WERI-Rb-1 (cell line): ENCODE measurements at regions not wholly inside any gene's neighbourhood (a gene's known extent, or its start where the extent isn't known, plus 50 kb on each side); places are given as distances from the start of the nearest gene placed in this dataset.

Experiments used
- DNase-seq: peaks from one replicate; pipeline ENCODE4 v3.0.0-alpha.2; 2020
- H3K27ac ChIP-seq: fragments of 250-450 bp; sonication (Bioruptor Pico); 2 replicates; pipeline ENCODE4 v1.5.1; 2020; ENCODE audit warnings: mild to moderate bottlenecking, moderate library complexity
- H3K27me3 ChIP-seq: fragments of 250-450 bp; sonication (Bioruptor Pico); 2 replicates; pipeline ENCODE4 v1.5.1; 2021; ENCODE audit warnings: mild to moderate bottlenecking, low read depth, moderate library complexity; ENCODE audit not compliant: insufficient read depth, severe bottlenecking
- H3K36me3 ChIP-seq: fragments of 250-450 bp; sonication (Bioruptor Pico); 2 replicates; pipeline ENCODE4 v1.5.1; 2020; ENCODE audit warnings: mild to moderate bottlenecking, moderate library complexity
- H3K4me3 ChIP-seq: 2 replicates; pipeline ENCODE4 v1.5.1; 2011; ENCODE audit warnings: low read depth, mild to moderate bottlenecking, control low read depth, low read length
- H3K9me3 ChIP-seq: fragments of 250-450 bp; sonication (Bioruptor Pico); 2 replicates; pipeline ENCODE4 v1.5.1; 2021; ENCODE audit warnings: mild to moderate bottlenecking, moderate library complexity; ENCODE audit not compliant: severe bottlenecking
- CTCF ChIP-seq: IDR thresholded peaks from 2 replicates; pipeline ENCODE4 v1.5.1; 2011; ENCODE audit warnings: low read depth, mild to moderate bottlenecking, control low read depth, inconsistent platforms, low read length

DNA sequence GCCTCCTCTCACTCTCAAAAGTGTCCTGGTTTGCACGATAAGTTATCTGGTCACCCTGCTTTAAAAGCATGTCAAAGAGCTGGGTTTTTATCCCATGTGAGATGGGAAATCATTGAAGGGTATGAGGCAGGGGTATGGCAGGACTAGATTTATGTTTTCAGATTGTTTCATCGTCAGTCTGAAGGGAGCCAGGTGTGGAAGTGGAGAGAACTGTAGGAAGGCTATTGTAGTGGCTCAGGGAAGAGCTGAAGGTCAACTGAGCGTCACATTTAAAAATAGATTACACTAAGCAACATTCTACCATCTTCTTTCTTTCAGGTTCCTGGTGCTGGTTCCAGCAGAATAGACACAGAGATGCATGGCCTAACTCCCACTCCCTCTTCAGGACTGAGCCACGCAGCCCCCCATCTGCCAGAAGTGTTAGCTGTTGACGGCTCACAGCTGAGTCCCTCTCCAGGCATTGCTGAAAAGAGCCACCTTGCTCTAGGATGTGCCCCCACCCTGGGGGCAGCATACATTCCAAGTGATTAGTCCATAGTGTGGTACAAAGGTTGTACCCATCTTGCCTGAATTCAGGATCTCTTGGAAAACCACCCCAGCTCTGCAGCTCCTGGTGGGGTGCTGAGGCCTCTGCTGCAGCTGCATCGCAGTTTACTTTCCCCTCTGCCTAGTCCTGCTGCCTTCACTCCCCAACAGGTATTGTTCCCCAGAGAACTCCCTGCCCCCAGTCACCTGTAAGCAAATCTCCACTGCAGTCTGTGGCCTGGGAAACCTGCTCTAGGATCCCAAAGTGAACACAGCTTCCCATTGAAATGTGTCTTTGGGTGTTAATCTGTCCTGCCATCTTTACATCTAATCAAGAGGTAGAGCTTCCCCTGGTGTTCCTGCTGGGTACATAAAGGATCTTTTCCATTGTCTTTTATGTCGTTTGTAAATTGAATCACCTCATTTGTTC lies 79.5 kb upstream of the KLF7 start:
- no peaks in the 10 kb centered on the region for H3K9me3 ChIP-seq
- no peak overlapping the region for H3K4me3 ChIP-seq
- H3K27ac ChIP-seq, result no peak overlapping the region
- TF ChIP-seq CTCF, result no peak
- H3K36me3 ChIP-seq, result no peaks in the 10 kb centered on the region
- DNase-seq, result no peak
- H3K27me3 ChIP-seq, result no peaks in the 10 kb centered on the region

- no peaks in the 10 kb centered on the region for H3K27me3 ChIP-seq
- TF ChIP-seq CTCF, result no peak
- no peaks in the 10 kb centered on the region for H3K36me3 ChIP-seq
- H3K4me3 ChIP-seq, result no peak overlapping the region
- H3K9me3 ChIP-seq, result no peaks in the 10 kb centered on the region
- no peak for DNase-seq
- H3K27ac ChIP-seq, result no peak overlapping the region
Measured at GRCh38 chr2:207248702-207249377, 83.1 kb upstream of the KLF7 start.

GRCh38 chr2:207251022-207251421 lies 85.3 kb upstream of the KLF7 start:
- DNase-seq, result no peak
- no peak overlapping the region for H3K27ac ChIP-seq
- H3K4me3 ChIP-seq, result no peak overlapping the region
- H3K27me3 ChIP-seq, result no peaks in the 10 kb centered on the region
- H3K9me3 ChIP-seq, result no peaks in the 10 kb centered on the region
- TF ChIP-seq CTCF, result no peak
- no peaks in the 10 kb centered on the region for H3K36me3 ChIP-seq

DNA sequence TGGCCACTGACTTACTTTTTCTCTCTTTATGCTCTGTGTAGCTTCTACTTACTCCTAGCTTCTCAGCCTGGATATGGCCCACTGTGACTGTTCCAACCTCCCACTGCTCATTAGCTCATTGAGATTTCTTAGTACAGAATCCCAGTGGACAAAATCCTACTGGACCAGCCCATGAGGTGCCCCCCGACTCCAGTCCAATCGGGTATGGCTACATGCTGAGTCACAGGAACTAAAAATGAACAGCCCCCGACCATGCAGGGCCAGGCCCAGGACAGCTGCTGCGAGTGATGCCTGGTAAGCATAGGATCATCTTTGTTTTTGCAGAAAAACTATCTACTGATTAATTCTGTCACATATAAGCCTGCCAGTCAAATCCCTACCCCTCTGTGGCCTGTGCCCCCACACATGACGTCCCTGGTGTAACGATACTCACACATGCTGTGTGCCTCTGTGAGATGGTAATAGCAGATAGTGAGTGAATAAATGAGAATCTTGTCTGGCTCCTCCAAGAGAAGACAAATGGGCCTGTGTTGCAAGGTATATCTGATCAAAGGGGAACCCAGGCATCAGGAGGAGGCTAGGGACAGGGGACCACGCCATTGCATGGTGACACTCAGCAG lies 85.9 kb upstream of the KLF7 start:
- Histone ChIP-seq H3K9me3 (no peaks in the 10 kb centered on the region), H3K27ac (no peak overlapping the region), H3K4me3 (no peak overlapping the region), H3K27me3 (no peaks in the 10 kb centered on the region), H3K36me3 (no peaks in the 10 kb centered on the region)
- no peak for DNase-seq
- no peak for TF ChIP-seq CTCF

DNA sequence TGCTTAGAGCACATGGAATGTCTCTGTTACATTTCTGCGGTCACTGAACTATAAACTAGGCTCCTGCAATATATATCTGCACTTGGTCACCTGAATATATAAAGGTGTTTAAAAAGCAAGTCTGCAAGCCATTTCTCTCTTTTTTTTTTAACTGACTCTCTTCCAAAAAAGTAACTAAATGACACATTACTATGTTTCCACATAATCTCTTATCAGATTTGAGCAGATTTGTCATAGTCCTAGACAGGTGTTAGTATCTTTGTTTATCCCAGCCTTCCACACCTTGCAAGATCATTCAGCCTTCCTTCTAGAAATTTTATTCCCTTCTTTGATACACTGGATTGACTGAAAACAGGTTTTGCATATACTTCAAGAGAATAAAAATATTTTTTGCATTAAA lies 86.7 kb upstream of the KLF7 start:
- DNase-seq, result no peak
- no peaks in the 10 kb centered on the region for H3K36me3 ChIP-seq
- no peak overlapping the region for H3K4me3 ChIP-seq
- H3K9me3 ChIP-seq, result no peaks in the 10 kb centered on the region
- no peak overlapping the region for H3K27ac ChIP-seq
- no peak for TF ChIP-seq CTCF
- no peaks in the 10 kb centered on the region for H3K27me3 ChIP-seq
